Ureter (tissue), 1 donor: ENCODE measurements at regions not wholly inside any gene's neighbourhood (a gene's known extent, or its start where the extent isn't known, plus 50 kb on each side); places are given as distances from the start of the nearest gene placed in this dataset.

Experiments used
- DNase-seq: peaks from one replicate; pipeline ENCODE4 v3.0.0-alpha.2; 2020; ENCODE audit warnings: low spot score
- donor health status: DM: yes; HTN: yes; CAD: no.

DNA sequence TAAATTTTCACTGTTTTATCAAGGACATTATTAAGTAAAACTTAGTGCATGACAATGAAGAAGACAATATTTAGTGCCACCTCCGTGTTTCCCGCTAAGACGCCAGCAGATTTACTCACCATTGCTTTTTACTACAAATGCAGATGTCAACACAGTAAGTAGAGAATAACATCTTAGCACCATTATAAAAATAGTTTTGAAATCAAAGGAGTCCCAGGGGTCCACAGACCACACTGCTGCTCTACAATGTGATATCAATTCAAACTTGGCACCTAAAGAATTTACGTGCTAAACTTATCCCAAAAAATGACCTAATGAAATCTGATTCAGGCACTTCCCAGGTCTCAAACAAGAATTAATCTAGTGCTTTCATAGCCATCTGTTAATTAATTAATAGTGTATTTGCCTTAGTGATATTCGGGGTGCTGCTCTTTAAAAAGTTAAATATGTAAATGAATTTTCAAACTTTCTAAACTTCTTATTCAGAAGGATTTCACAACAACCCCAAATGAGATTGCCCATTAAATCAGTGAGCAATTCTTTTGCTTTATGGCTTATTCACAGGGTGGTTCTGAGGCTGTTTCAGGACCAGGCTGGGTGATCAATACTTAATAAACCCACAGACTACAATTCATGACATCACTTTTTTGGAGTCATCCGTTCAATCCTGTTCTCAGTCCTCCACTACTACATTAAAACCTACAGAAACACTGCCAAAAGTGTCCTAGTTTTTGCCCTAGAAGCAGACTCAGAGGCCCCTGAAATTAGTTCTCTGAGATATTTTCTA, 161.3 kb upstream of the LMNTD1 start:
- DNase-seq, result no peak

- no peak for DNase-seq
Measured at GRCh38 chr12:25715102-25715501, 162.0 kb upstream of the LMNTD1 start.

DNA sequence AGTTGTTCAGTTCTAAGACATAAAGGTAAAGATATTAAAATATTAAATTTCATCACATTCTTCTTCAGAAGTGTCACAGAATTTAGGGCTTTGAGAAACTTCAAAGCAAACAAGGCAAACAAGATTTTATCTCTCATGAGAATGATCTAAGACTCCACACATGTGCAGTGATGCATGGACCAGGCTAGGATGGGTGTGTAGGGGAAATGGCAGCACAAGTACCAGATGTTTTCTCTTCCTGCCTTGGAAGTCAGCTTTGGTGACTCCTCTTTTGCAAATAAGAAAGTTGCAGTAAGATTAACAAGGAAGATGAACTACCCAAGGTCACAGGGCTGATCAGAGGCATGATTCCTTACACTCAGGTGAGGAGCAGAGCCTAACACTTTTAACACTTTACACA, 163.8 kb upstream of the LMNTD1 start:
- no peak for DNase-seq

DNA sequence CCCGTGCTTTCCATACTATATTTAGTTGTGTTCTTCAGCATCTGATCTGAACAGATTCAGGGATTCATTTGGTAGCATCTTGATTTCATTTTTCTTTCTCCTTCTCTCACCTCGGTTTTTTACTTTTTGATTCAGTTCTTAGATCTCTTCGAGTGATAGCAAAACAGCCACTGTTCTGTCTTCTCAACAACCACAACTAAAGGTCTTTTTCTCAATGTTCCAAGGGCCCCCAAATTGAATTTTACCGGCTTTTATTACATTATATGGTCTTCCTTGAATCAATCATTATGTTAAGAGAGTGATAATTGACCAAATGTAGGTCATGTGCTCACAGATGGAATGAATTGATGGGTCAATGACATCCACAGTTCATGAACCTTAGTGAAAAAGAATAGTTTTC, 164.5 kb upstream of the LMNTD1 start:
- no peak for DNase-seq

DNA sequence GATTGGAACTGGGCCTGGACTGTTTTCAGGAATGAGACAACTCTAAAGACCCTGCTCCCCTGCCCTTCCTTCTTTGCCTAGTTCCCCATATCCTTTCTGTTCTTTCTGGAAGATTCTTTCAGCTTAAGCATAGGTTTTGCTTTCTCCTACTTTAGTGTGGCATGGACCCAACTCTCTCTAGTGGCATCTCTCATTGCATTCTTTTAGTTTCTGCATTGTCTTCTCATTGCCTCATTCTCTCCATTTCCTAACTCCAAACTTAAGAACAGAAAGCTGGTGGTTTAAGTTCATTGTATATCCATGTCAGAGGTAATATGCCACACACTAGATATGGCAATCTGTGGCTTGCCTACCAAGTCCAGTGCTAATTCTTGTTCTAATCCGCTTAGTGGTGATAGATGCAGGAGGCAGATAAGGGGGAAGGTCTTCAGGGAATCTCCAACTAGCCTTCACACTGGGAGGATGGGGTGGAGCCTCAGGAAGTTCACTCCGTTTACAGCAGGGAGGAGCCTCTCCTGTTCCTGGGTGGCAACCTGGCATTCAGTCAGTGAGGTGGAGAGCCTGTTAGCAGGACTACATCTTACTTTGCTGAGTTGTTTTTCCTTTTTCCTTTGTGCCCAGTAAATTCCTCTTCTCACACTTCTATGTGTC, 165.1 kb upstream of the LMNTD1 start:
- no peak for DNase-seq

- DNase-seq, result no peak
Measured at GRCh38 chr12:25719505-25719904, 166.4 kb upstream of the LMNTD1 start.

GRCh38 chr12:25723336-25723735, 170.3 kb upstream of the LMNTD1 start:
- no peak for DNase-seq

DNA sequence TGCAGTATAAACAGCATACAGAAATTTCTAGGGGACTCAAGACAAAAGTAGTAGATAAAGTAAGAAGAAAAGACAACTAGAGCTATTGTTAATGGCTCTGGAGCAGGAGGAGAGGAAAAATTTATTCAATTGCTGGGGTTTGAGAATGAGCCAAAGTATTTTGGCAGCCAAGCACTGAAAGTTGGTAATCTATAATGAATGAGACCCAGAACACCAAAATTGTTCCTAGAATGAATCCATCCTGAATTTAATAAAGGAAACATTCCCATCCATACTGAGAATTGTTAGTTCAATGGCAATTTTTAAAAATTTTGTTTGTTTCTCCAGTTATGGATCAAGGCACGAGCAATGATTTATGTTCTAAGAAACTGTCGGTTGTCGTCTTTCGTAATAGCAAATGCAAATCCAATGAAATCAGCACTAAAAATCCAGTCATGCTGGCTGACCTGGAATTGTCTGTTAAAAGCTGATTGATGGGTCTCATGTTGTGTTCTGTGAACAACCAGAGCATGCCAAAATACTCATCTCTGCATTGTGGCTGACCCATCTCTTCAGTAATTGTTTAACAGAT, 170.9 kb upstream of the LMNTD1 start:
- DNase-seq, result no peak

DNA sequence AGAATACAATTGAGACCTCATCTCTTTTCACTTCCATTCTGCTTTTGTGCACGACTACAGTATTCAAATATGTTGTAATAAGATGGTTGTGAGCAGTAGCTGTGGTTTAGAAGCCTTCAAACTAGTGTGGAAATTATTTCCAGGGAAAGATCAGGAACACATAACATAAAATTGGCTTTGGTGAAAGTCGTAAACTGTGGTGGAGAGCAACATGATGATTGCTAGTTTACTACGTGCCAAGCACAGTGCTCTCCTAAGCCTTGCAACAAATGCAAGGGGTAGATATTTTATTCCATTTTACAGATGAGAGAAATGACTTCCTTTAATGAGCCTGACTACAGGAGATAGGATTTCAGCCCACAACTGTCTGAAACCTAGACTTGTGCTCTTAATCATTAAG, 172.4 kb upstream of the LMNTD1 start:
- DNase-seq, result no peak

DNA sequence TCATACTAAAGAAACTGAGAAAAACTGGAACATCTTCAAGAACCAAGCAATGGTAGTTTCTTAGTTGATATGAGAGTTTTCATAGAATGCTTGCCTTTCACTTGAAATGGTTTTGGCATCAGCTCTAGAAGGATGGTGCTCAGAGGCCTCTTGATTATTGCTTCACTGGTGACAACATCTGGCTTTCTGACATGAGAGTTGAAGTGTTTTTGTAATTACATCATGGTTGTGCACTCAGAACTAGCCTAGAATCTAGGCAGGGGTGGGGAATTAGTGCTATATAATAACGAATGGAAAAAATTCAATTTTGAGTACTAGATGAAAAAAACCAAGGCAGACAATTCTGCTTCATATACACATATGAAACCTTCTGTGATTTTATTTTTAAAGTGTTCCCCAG, 172.8 kb upstream of the LMNTD1 start:
- no peak for DNase-seq

DNA sequence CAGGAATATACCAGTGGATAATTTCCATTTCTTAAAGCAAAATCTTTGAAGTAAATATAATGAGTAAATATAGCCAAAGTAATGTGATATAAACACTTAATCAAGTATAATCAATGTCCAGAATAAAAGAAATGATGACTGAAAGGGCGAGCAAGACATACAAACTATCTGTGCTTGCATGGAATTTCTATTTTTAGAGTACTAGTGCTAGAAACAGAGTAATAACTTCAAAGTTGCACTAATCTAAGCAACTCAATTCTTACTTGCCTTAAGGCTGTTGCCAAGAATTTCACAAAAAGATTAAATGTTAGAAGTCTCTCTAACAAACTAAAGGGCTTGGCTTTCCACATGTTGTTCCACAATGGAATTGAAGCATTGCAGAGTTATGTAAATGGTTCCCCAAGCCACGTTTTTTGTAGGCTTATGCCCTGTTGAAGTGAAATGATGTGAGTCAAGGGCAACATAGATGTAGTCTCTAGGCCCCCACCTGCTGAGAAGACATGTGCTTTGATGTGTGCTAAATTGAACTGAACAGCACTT, 175.0 kb upstream of the LMNTD1 start:
- DNase-seq, result no peak

DNA sequence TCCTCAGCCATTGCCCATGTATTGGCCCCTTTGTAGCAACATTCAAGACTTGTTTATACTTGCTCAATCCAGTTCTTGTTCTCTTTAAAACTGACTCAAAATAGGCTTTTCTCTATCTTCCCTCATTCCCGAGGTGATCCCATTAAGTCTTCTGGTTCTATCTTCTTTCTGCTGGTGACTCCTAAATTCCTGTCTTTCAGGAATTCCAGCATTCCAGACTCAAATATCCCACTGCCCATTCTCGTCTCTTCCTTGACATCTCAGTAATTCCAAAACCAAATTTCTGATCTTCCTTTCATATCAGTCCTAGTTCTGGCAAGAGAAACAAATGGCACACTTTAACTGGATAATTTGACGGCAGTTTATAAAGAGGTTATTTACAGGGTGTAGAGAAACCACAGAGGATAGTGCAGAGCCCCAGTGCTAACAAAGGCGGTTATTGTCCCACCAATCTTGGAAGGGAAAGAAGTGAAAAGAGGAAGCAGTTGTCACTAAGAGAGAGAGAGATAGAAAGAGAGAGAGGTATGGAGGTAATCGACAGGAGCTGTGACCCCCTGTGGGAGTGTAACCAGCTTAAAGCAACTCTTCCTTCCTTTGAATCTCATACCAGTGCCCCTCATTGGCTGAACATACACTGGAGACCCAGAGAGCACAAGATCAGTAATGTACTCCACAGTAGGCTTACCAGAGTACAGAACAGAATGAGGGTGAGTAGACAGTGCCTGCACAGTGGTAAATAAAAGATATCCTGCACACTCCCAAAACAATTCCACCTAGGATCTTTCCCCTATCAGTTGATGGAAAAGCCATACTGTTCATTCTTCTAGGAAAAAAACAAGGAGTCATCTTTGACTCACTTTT, 177.6 kb upstream of the LMNTD1 start:
- DNase-seq, result no peak

- no peak for DNase-seq
Measured at GRCh38 chr12:25733541-25733940, 180.5 kb upstream of the LMNTD1 start.

DNA sequence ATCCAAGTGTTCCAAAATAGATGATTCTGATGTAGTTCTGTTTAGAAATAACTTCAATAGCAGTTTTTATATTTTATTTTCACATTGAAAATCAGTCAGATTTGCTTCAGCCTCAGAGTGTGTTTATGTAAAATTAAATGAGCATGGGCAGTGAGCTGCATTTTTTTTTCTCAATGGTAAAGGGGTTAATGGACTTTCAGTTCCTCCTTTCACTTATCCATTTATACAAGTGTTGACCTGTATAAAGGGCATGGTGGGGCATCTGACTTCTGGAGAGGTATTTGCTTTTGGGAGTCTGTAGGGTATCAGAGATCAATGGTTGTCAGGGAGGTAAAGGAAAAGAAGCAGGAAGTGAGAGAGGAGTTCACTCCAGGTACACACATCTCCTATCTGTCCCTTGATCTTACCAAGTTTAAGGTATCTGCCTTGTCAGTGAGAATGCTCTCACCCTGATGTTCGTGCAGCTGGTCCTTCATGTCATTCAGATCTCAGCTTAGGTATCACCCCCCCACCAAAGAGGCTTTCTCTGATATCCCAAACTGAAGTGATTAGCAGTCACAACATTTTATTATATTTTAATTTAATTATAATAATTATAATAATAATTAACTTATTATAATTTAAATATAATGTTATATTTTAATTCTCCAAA, 181.6 kb upstream of the LMNTD1 start:
- DNase-seq, result no peak

GRCh38 chr12:25740617-25741016, 187.5 kb upstream of the LMNTD1 start:
- DNase-seq, result no peak

DNA sequence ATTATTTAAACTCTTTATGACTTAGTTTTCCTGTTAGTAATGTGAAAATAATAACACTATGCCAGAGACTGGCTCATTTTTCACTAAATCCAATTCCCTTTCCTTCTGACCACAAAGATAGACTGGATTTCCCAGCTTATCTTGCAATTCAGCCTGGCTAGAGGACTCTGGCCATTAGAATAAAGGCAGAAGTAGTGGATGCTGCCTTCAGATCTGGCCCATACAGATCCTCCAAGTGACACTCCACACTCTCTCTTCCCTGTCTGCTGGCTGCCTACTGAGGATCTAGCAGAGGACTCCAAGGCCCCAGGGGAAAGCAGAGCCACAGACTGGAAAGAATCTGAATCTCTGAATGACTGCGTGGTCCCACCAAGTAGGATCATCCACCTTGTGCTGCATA, 188.8 kb upstream of the LMNTD1 start:
- no peak for DNase-seq

- no peak for DNase-seq
Measured at GRCh38 chr12:25743679-25744215, 190.7 kb upstream of the LMNTD1 start.

DNA sequence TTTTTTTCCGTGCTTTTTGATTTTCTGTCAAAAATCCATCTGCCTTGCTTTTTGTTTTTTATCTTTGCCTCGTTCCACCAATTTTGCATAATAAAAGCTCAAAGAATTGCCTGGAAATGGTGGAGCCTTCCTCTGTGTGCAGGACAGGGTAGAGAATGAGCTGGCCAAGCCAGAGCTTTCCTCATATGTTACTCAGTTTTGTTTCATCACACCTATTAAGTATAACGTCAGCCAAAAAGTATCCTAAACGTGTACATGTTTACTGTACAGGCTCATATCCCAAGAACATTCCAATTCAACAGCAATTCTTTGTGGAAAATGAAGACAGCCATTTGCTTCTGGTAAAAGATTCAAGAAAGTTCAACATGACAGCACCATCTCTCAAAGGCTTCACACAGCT, 191.2 kb upstream of the LMNTD1 start:
- DNase-seq, result no peak

GRCh38 chr12:25745281-25745680, 192.2 kb upstream of the LMNTD1 start:
- no peak for DNase-seq

DNA sequence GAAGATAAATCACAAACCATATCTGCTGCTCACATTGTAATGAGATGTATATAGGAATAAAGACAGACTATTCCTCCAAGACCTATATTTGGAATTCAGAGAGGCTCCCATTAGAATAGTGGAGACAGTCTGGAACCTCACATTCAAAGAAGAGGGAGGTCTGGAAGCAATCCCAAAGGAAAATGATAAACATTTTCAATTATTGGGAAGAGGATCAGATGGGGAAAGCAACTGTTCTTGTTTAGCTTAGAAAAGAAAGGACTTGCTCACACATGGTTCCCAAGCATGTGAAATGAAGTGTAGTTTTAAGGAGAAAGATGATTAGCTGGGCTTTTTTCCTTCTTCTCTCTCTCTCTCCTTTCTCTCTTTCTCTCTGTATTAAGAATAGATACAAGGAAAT, 193.0 kb upstream of the LMNTD1 start:
- DNase-seq, result no peak

DNA sequence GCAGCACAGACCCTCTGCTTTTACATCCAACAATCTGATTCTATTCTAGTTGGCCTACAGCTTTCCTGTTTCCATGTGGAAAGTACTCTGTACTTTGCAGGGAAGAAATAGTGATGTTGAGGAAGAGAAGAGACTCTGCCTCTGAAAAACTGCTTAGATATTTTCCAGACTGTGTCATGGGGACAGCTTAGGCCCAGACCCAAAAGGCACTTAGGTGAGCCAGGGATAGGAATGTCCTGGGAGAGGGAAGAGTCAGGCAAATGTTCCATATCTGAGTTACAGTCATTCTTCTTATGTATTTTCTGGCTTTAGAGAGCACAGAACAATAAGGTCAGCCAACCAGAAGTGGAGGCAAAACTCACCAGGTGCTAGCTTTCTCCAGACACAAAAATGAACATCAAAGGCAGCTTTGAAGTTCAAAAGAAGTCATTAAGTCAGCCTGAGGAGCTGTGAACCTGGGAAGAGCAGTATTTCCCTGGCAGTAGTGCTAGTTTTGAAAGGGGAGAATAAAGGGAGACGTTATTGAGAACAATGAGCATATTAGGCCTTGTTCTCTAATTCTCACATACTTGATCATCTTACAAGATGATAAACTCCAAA, 199.7 kb upstream of the LMNTD1 start:
- DNase-seq, result no peak
